Activated CD8-positive, alpha-beta memory T cell treated with anti-CD3 and anti-CD28 coated beads, Interleukin-2, amount 10 ng/mL, durations not matched to agents 7 days and 5 days (primary cell): ENCODE measurements at regions not wholly inside any gene's neighbourhood (a gene's known extent, or its start where the extent isn't known, plus 50 kb on each side); places are given as distances from the start of the nearest gene placed in this dataset.

ENCODE experiments used
- ATAC-seq: fragments of 150-1000 bp; cut with Tn5 transposase; one replicate; pipeline ENCODE4 v1.10.0; 2021; ENCODE audit warnings: moderate library complexity
- CTCF ChIA-PET: fragments of 350-600 bp; sonication (Branson Sonifier 250); formaldehyde crosslinking; loops from one replicate; lab custom pipeline; 2021; ENCODE audit warnings: antibody characterized with exemption; lab: Charles Lee
- DNase-seq: peaks from one replicate; pipeline ENCODE4 v3.0.0-alpha.2; 2020
- H3K27ac Mint-ChIP-seq: one replicate; pipeline ENCODE4 v1.8.0; 2021; ENCODE audit warnings: mild to moderate bottlenecking, mixed read lengths
- H3K27me3 Mint-ChIP-seq: one replicate; pipeline ENCODE4 v1.8.0; 2021; ENCODE audit warnings: mixed read lengths
- H3K36me3 Mint-ChIP-seq: one replicate; pipeline ENCODE4 v1.8.0; 2021; ENCODE audit warnings: mild to moderate bottlenecking, mixed read lengths
- H3K4me1 Mint-ChIP-seq: one replicate; pipeline ENCODE4 v1.8.0; 2021; ENCODE audit warnings: mixed read lengths
- H3K4me3 Mint-ChIP-seq: one replicate; pipeline ENCODE4 v1.8.0; 2021; ENCODE audit warnings: mild to moderate bottlenecking, moderate library complexity, mixed read lengths
- H3K9me3 Mint-ChIP-seq: one replicate; pipeline ENCODE4 v1.8.0; 2022; ENCODE audit warnings: low read depth, mixed read lengths

- H3K9me3 Mint-ChIP-seq, result no peaks in the 10 kb centered on the region
These were observed 475.7 kb upstream of the TNC start for GRCh38 chr9:115593587-115594091.

DNA sequence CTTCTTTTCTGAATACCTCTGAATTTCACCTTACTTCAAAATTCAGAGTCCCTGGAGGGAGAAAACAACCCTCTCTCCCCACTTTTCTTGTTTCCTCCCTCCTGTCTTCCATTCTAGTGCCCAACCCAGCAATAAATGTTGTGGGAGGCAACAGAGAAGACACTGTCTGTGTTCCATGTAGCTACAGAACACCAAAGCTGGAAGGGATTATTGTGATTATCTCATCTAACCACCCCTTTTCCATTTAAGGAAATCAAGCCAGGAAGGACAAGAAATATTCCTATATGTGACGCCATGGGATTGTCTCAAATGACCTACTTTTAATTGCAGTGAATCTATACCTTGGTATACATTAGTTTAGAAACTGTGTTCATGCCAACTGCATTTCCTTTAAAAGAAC lies 476.6 kb upstream of the TNC start:
- H3K27ac Mint-ChIP-seq, result no peak overlapping the region
- no peaks in the 10 kb centered on the region for H3K4me1 Mint-ChIP-seq
- H3K9me3 Mint-ChIP-seq, result no peaks in the 10 kb centered on the region
- no peaks in the 10 kb centered on the region for H3K36me3 Mint-ChIP-seq
- no peak overlapping the region for H3K4me3 Mint-ChIP-seq
- peaks cover 26% of the 10 kb centered on the region for H3K27me3 Mint-ChIP-seq
- DNase-seq (no peak), ATAC-seq (no peak)
- CTCF ChIA-PET, result interaction anchor here (1.1 to 1.5 kb wide), 3 partner anchors 9 to 1266 kb away, joined by 3 to 4 read pairs (median 3); no protein-coding TSS in a partner anchor

More at GRCh38 chr9:115593587-115594091, 475.7 kb upstream of the TNC start:
- CTCF ChIA-PET, result interaction anchor here (0.7 to 2.8 kb wide), 15 partner anchors 9 to 1267 kb away, joined by 3 to 8 read pairs (median 3); no protein-coding TSS in a partner anchor
- H3K4me3 Mint-ChIP-seq, result no peak overlapping the region
- peaks cover 26% of the 10 kb centered on the region for H3K27me3 Mint-ChIP-seq
- ATAC-seq (no peak), DNase-seq (no peak)
- no peak overlapping the region for H3K27ac Mint-ChIP-seq
- H3K36me3 Mint-ChIP-seq, result no peaks in the 10 kb centered on the region
- no peaks in the 10 kb centered on the region for H3K4me1 Mint-ChIP-seq

DNA sequence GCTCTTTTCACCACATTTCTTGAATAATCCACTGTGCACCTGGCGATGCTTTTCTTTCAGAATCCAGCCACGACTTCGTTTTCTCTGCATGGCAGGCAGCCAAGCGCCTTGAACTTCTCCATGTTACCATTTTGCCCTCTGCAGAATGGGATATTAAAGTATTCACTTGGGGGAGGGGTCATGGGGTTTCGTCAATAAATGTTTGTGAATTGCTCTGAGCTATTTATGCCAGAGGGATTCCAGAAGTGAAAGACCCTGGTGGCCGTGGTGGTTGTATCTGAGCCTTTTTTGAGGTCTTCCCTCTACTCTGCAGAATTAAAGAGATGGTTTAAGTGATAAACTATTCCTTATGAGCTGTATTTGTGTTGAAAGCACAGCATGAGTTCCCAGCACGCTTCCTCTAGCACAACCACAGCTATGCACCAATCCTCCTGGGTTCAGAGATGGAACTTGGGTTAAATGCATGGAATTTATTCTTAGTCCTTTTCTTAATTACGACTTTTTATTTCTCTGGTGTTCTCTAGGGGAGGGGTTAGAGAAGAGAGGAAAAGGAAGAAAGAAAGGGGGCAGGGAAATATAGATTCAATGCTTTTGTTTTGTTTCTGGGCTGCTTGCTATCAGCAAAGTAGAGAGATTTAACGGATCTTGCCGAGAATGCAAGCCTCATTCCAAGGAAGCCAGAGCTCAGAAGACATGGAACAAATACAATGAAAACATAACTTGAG lies 478.2 kb upstream of the TNC start:
- H3K4me3 Mint-ChIP-seq, result no peak overlapping the region
- H3K27me3 Mint-ChIP-seq, result peaks cover 26% of the 10 kb centered on the region
- ATAC-seq (no peak), DNase-seq (no peak)
- no peaks in the 10 kb centered on the region for H3K4me1 Mint-ChIP-seq
- no peaks in the 10 kb centered on the region for H3K9me3 Mint-ChIP-seq
- H3K27ac Mint-ChIP-seq, result no peak overlapping the region
- CTCF ChIA-PET, result no interaction called here
- no peaks in the 10 kb centered on the region for H3K36me3 Mint-ChIP-seq

GRCh38 chr9:115596746-115597080 lies 478.8 kb upstream of the TNC start:
- no peak for ATAC-seq
- no peak for DNase-seq

GRCh38 chr9:115597330-115597895 lies 479.5 kb upstream of the TNC start:
- Mint-ChIP-seq H3K27ac (no peak overlapping the region), H3K27me3 (peaks cover 26% of the 10 kb centered on the region)

More at GRCh38 chr9:115596746-115597080, 478.8 kb upstream of the TNC start:
- Mint-ChIP-seq H3K27ac (no peak overlapping the region), H3K4me3 (no peak overlapping the region), H3K36me3 (no peaks in the 10 kb centered on the region), H3K27me3 (peaks cover 26% of the 10 kb centered on the region), H3K9me3 (no peaks in the 10 kb centered on the region), H3K4me1 (no peaks in the 10 kb centered on the region)
- CTCF ChIA-PET, result no interaction called here

DNA sequence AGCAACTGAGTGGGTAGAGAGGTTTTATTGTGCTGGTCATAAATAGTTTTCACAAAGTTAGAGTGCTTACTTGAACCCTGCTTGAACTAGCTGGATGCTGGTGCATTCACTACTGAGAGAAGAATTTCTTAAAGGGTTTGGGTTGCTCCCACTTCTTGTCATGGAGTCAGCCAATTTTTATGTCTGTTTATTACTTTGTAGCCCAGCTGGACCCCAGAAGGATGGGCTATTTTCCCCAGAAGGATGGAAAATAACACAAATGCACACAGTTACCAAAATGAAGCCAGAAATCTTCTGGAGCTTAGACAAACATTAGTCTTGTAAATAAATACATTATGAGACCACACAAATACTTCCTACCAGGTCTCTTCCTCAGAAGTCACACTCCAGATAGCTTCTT lies 480.8 kb upstream of the TNC start:
- no peaks in the 10 kb centered on the region for H3K4me1 Mint-ChIP-seq
- ATAC-seq (no peak), DNase-seq (no peak)
- no peak overlapping the region for H3K4me3 Mint-ChIP-seq
- no peak overlapping the region for H3K27ac Mint-ChIP-seq
- no peaks in the 10 kb centered on the region for H3K36me3 Mint-ChIP-seq
- H3K27me3 Mint-ChIP-seq, result peaks cover 26% of the 10 kb centered on the region
- CTCF ChIA-PET, result no interaction called here
- H3K9me3 Mint-ChIP-seq, result no peaks in the 10 kb centered on the region

More at GRCh38 chr9:115597330-115597895, 479.5 kb upstream of the TNC start:
- no peak overlapping the region for H3K4me3 Mint-ChIP-seq
- no peak for DNase-seq
- H3K4me1 Mint-ChIP-seq, result no peaks in the 10 kb centered on the region
- H3K36me3 Mint-ChIP-seq, result no peaks in the 10 kb centered on the region
- ATAC-seq, result no peak
- H3K9me3 Mint-ChIP-seq, result no peaks in the 10 kb centered on the region
- CTCF ChIA-PET, result no interaction called here

DNA sequence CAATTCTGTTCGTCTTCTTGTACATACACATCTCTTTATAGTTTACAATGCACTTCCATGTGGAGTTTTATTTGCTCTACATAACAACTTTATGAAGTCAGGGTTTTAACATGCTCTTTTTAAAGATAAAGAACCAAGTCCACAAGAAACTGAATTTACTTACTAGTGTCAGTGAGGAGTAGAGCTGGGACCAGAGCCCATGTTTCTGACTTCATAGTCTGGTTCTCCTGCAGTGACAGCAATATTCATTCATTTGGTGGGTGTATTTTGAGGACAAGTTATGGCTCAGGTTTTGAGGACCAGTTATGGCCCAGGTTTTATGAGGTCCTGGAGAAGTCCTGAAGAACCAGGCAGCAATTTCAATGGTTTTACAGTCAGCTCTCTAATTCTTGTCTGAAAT lies 481.9 kb upstream of the TNC start:
- Mint-ChIP-seq H3K9me3 (no peaks in the 10 kb centered on the region), H3K4me3 (no peak overlapping the region), H3K27me3 (peaks cover 21% of the 10 kb centered on the region), H3K36me3 (no peaks in the 10 kb centered on the region), H3K4me1 (no peaks in the 10 kb centered on the region), H3K27ac (no peak overlapping the region)
- CTCF ChIA-PET, result no interaction called here
- no peak for DNase-seq
- no peak for ATAC-seq

GRCh38 chr9:115601434-115601833 lies 483.5 kb upstream of the TNC start:
- DNase-seq (no peak), ATAC-seq (no peak)
- Mint-ChIP-seq H3K4me1 (no peaks in the 10 kb centered on the region), H3K36me3 (no peaks in the 10 kb centered on the region), H3K9me3 (no peaks in the 10 kb centered on the region), H3K27ac (no peak overlapping the region), H3K27me3 (peaks cover 7% of the 10 kb centered on the region), H3K4me3 (no peak overlapping the region)
- CTCF ChIA-PET, result no interaction called here

DNA sequence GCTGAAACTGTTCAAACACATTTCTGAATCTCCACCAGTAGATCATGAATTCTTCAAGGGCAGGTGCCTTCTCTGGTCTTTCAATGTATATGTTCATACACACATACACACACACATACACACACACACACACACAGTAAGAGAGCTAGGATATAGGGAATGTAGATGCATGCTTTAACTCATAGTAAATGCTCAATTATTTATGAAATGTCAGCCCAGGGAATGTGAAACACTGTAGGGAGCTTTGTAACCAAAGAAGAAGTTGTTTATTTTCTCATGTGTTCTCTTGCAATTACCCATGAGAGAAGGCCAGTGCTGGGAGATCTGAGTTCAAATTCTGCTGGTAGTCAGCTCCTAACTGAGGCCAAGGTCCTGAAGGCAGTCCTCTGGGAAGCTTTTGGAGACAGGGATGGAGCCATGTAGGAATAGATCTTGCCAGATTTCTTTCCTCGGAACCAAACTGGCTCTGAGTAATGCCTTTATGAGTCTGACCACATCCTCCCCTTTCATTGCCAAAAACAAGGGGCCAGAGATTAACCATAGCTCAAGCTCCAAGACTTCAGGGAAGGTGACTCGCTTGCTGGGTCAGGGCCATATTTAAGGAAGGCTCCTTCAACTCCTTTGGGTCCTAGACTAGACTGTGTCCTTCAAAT lies 487.0 kb upstream of the TNC start:
- ATAC-seq (no peak), DNase-seq (no peak)
- no peaks in the 10 kb centered on the region for H3K9me3 Mint-ChIP-seq
- no peak overlapping the region for H3K4me3 Mint-ChIP-seq
- no peaks in the 10 kb centered on the region for H3K36me3 Mint-ChIP-seq
- no peaks in the 10 kb centered on the region for H3K4me1 Mint-ChIP-seq
- H3K27ac Mint-ChIP-seq, result no peak overlapping the region
- CTCF ChIA-PET, result interaction anchor here (0.6 kb wide), 1 partner anchor 1052 kb away, joined by 3 read pairs; no protein-coding TSS in a partner anchor
- H3K27me3 Mint-ChIP-seq, result no peaks in the 10 kb centered on the region

DNA sequence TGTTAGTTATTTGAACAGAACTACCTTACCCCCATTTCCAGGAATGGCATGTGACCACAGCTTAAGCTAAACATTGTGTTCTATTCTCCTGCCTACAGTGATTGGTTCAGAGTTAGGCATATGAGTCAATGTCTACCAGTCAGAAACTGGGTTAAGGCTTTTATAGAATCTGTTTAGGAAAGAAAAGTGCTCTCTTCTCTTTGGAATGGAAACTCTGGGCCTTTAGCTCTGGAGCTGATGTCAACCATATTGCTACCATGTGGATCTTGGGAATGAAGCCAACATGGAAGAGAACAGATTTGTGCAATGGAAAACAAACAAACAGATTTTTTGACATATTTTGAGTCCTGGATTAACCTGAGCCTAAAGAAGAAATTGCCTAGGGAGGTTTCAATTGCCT lies 488.9 kb upstream of the TNC start:
- Mint-ChIP-seq H3K9me3 (no peaks in the 10 kb centered on the region), H3K36me3 (no peaks in the 10 kb centered on the region), H3K4me1 (no peaks in the 10 kb centered on the region), H3K4me3 (no peak overlapping the region), H3K27me3 (no peaks in the 10 kb centered on the region), H3K27ac (no peak overlapping the region)
- ATAC-seq (no peak), DNase-seq (no peak)
- CTCF ChIA-PET, result interaction anchor here (0.6 to 0.9 kb wide), 2 partner anchors 13 to 1990 kb away, joined by 4 to 5 read pairs; no protein-coding TSS in a partner anchor

- no peak overlapping the region for H3K27ac Mint-ChIP-seq
- H3K9me3 Mint-ChIP-seq, result no peaks in the 10 kb centered on the region
- H3K4me1 Mint-ChIP-seq, result no peaks in the 10 kb centered on the region
- H3K36me3 Mint-ChIP-seq, result no peaks in the 10 kb centered on the region
- DNase-seq (no peak), ATAC-seq (no peak)
- CTCF ChIA-PET, result no interaction called here
- H3K4me3 Mint-ChIP-seq, result no peak overlapping the region
- no peaks in the 10 kb centered on the region for H3K27me3 Mint-ChIP-seq
These were observed 496.5 kb upstream of the TNC start for GRCh38 chr9:115614326-115614999.

DNA sequence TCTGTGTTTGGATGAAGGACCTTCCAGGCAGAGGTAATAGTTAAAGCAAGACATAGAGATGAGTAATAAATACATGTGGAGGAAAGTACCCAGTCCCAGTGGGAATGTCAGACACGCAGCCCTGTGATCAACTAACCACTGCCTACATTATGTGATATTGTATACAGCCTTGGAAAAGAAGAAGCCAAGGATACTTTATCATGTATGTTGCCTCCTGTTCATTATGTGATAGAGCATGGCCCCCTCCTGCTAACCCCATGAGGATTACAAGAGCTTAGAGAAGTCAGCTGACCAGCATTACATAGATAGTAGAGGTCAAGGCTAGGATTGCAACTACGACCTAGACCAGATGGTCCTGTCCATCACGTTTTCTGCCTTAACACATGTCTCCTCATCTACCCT lies 497.0 kb upstream of the TNC start:
- no peak overlapping the region for H3K27ac Mint-ChIP-seq
- CTCF ChIA-PET, result no interaction called here

More for the DNA sequence above, 497.0 kb upstream of the TNC start:
- H3K9me3 Mint-ChIP-seq, result no peaks in the 10 kb centered on the region
- DNase-seq (no peak), ATAC-seq (no peak)
- no peaks in the 10 kb centered on the region for H3K36me3 Mint-ChIP-seq
- H3K27me3 Mint-ChIP-seq, result no peaks in the 10 kb centered on the region
- no peak overlapping the region for H3K4me3 Mint-ChIP-seq
- H3K4me1 Mint-ChIP-seq, result no peaks in the 10 kb centered on the region
